ENCODE measurements at regions not wholly inside any gene's neighbourhood (a gene's known extent, or its start where the extent isn't known, plus 50 kb on each side); places are given as distances from the start of the nearest gene placed in this dataset.

DNA sequence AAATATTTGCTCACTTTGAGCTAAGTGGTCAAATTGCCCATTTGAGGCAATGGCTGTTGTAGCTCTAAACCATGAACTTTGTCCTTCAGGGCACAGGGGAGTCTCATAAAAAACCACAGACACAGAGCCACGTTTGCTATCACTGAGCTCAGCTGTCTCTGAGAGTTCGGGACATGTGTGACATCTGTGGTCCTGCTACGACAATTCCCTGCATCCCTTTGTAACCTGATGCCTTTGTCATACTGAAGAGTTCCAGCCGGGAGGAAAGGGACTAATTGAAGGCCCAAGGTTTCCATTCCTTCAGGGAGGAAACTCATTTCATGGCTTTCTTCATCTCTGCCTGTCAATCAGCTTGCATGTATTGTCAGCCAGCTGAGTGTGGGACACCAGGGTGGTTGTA is 599.4 kb upstream of the CDH5 start:
- H3K27ac ChIP-seq, result no peak overlapping the region
- no peaks in the 10 kb centered on the region for H3K27me3 ChIP-seq
- DNase-seq (ENCODE audit: low spot score in 2 of 2), result no peak
- H3K9me3 ChIP-seq, result peaks cover 0 to 11% of the 10 kb centered on the region in 2 donors
- no peaks in the 10 kb centered on the region for H3K36me3 ChIP-seq
- H3K4me1 ChIP-seq, result no peaks in the 10 kb centered on the region
- no peak for TF ChIP-seq POLR2AphosphoS5 (IDR thresholded peaks at IDR 0.05)
- TF ChIP-seq, protein P1, sequence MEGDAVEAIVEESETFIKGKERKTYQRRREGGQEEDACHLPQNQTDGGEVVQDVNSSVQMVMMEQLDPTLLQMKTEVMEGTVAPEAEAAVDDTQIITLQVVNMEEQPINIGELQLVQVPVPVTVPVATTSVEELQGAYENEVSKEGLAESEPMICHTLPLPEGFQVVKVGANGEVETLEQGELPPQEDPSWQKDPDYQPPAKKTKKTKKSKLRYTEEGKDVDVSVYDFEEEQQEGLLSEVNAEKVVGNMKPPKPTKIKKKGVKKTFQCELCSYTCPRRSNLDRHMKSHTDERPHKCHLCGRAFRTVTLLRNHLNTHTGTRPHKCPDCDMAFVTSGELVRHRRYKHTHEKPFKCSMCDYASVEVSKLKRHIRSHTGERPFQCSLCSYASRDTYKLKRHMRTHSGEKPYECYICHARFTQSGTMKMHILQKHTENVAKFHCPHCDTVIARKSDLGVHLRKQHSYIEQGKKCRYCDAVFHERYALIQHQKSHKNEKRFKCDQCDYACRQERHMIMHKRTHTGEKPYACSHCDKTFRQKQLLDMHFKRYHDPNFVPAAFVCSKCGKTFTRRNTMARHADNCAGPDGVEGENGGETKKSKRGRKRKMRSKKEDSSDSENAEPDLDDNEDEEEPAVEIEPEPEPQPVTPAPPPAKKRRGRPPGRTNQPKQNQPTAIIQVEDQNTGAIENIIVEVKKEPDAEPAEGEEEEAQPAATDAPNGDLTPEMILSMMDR (IDR thresholded peaks at IDR 0.05), result no peak
- no peak for TF ChIP-seq POLR2A (IDR thresholded peaks at IDR 0.05)
- intact Hi-C loops (cut with DNase I; ENCODE audit: low total_unique reads), result no loop called here
- no peak overlapping the region for H3K4me3 ChIP-seq

DNA sequence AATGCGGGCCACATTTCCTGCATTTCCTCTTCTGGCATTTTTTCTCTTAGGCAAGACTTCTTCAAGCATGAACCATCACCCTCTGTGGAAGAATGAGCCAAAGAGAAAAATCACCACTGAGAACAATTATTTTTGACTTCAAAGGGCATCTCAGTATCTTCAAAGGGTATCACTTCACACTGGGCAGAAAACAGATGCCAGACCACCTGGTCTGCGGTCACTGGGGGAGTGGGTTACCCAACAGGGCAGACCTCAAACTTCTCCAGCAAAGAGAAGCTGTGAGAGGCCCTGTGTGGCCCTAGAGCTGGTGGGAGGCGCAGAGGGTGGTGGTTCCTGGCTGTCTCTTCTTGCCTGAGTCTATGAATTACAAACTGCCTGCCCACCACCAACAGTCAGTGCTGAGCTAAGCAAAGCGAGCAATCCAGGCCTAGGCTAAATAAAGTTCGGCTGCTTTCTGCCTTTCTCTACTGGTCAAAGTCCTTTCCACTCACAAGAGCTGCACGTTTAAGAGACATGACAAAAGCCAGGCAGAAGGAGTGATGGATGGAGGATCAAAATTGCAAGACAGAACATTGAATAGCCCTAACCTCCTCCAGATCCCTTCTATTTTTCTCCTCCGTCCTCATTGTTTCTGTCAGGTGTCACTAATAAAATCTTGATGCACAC is 602.7 kb upstream of the CDH5 start:
- Histone ChIP-seq H3K27ac (no peak overlapping the region), H3K4me3 (no peak overlapping the region), H3K9me3 (no peaks in the 10 kb centered on the region), H3K27me3 (no peaks in the 10 kb centered on the region), H3K4me1 (no peaks in the 10 kb centered on the region), H3K36me3 (no peaks in the 10 kb centered on the region)
- intact Hi-C loops (cut with DNase I; ENCODE audit: low total_unique reads), result no loop called here
- TF ChIP-seq POLR2A (IDR thresholded peaks at IDR 0.05) (no peak), POLR2AphosphoS5 (IDR thresholded peaks at IDR 0.05) (no peak)
- TF ChIP-seq, protein P1 (IDR thresholded peaks at IDR 0.05), result no peak
- DNase-seq (ENCODE audit: low spot score in 2 of 2), result no peak

DNA sequence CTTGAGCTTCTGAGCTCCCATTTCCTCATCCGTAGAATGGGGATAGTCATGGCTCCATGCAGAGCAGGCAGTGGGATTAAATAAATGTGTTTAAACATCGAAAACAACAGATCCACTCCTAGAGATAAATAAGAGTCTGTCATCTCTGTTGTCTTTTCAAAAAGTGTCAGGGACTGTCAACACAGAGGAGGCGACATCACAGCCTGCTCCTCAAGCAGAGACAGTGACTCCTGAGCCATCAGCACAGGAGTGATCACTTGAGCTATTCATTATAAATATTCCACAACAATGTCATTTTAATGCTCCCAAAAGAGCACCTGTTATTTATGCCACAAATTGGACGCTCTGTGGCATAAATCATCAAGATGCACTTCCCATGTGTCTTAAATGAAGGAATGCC is 605.6 kb upstream of the CDH5 start:
- TF ChIP-seq POLR2A (IDR thresholded peaks at IDR 0.05), result no peak
- TF ChIP-seq POLR2AphosphoS5 (IDR thresholded peaks at IDR 0.05), result no peak
- TF ChIP-seq, protein P1 (IDR thresholded peaks at IDR 0.05), result no peak
- no peaks in the 10 kb centered on the region for H3K9me3 ChIP-seq
- no peak overlapping the region for H3K27ac ChIP-seq
- H3K27me3 ChIP-seq, result no peaks in the 10 kb centered on the region
- no peaks in the 10 kb centered on the region for H3K36me3 ChIP-seq
- no peak for DNase-seq (ENCODE audit: low spot score in 2 of 2)
- intact Hi-C loops (cut with DNase I; ENCODE audit: low total_unique reads), result no loop called here
- no peak overlapping the region for H3K4me3 ChIP-seq
- no peaks in the 10 kb centered on the region for H3K4me1 ChIP-seq

DNA sequence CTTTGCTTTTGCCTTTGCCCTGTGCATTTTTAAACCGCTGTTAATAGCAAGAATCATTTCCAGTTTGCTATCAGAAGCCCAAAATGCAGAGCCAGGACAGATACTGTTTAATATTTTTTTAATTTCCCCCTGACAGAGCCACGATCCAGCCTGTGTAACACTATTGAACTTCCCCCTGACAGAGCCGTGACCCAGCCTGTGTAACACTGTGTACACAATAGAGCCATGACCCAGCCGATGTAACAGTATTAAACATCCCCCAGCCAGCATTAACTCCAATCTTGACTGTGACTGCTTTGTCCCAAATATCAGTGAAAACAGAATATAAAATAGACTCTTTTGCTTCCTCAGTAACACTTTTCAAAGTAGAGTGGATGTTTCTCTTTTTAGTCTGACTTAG is 607.9 kb upstream of the CDH5 start:
- Histone ChIP-seq H3K4me3 (no peak overlapping the region), H3K4me1 (no peaks in the 10 kb centered on the region), H3K27ac (no peak overlapping the region), H3K27me3 (no peaks in the 10 kb centered on the region), H3K36me3 (no peaks in the 10 kb centered on the region), H3K9me3 (no peaks in the 10 kb centered on the region)
- no peak for DNase-seq (ENCODE audit: low spot score in 2 of 2)
- TF ChIP-seq POLR2A (IDR thresholded peaks at IDR 0.05) (no peak), POLR2AphosphoS5 (IDR thresholded peaks at IDR 0.05) (no peak)
- TF ChIP-seq, protein P1 (IDR thresholded peaks at IDR 0.05), result no peak
- intact Hi-C loops (cut with DNase I; ENCODE audit: low total_unique reads), result no loop called here

DNA sequence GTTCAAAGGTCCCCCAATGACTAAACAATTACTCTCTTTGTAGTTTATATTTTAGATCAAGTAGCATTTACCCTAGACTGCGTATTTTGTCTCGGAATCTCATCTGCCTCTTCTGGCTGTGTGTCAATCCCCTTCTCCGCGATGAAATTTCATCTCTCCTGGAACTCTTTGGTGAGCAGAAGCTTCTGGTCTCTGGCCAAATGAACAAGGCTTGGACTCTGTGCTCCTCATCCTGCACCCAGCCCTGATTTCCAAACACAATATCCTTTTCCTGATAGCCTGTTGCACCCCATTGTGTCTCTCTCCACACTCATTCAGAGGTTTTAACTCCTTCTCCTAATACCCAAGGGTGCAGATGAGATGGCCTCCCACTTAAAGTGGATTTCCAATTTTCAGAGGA is 609.4 kb upstream of the CDH5 start:
- no peak for DNase-seq (ENCODE audit: low spot score in 2 of 2)
- no peak overlapping the region for H3K4me3 ChIP-seq
- TF ChIP-seq, protein P1 (IDR thresholded peaks at IDR 0.05), result no peak
- no peak for TF ChIP-seq POLR2AphosphoS5 (IDR thresholded peaks at IDR 0.05)
- TF ChIP-seq POLR2A (IDR thresholded peaks at IDR 0.05), result no peak
- no peak overlapping the region for H3K27ac ChIP-seq
- H3K4me1 ChIP-seq, result no peaks in the 10 kb centered on the region
- no peaks in the 10 kb centered on the region for H3K27me3 ChIP-seq
- H3K36me3 ChIP-seq, result no peaks in the 10 kb centered on the region
- no peaks in the 10 kb centered on the region for H3K9me3 ChIP-seq
- intact Hi-C loops (cut with DNase I; ENCODE audit: low total_unique reads), result no loop called here

Measured in breast epithelium (tissue), 4 donors.